ENCODE measurements at regions not wholly inside any gene's neighbourhood (a gene's known extent, or its start where the extent isn't known, plus 50 kb on each side); places are given as distances from the start of the nearest gene placed in this dataset.

- no peak for TF ChIP-seq CTCF (IDR thresholded peaks at IDR 0.05; ENCODE audit: extremely low read depth, missing control alignments)
- DNase-seq (ENCODE audit: low spot score): no peak
Measured at GRCh38 chr1:79069828-79070227, 63.3 kb upstream of the ADGRL4 start.

GRCh38 chr1:79059341-79059740 is 52.8 kb upstream of the ADGRL4 start:
- no peak for TF ChIP-seq CTCF (IDR thresholded peaks at IDR 0.05; ENCODE audit: extremely low read depth, missing control alignments)
- DNase-seq (ENCODE audit: low spot score): no peak
